ENCODE measurements at regions not wholly inside any gene's neighbourhood (a gene's known extent, or its start where the extent isn't known, plus 50 kb on each side); places are given as distances from the start of the nearest gene placed in this dataset.
A peak's percentile ranks its signal among the peaks of the same experiment; 100 is the strongest.
"Not testable (repeated sequence)": the region's sequence is repeated elsewhere in the genome, so short reads cannot be mapped to it uniquely, and the experiment has no call there.

GRCh38 chr1:173300061-173301044 is 93.2 kb upstream of the TNFSF4 start:
- DNase-seq, result no peak

- no peak for DNase-seq
These were observed 94.4 kb upstream of the TNFSF4 start for GRCh38 chr1:173301507-173301906.

GRCh38 chr1:173302366-173302765 is 95.2 kb upstream of the TNFSF4 start:
- no peak for DNase-seq

- DNase-seq, result no peak
These were observed 96.0 kb upstream of the TNFSF4 start for GRCh38 chr1:173302890-173303829.

GRCh38 chr1:173303984-173304383 is 96.9 kb upstream of the TNFSF4 start:
- no peak for DNase-seq

- no peak for DNase-seq
These were observed 97.5 kb upstream of the TNFSF4 start for GRCh38 chr1:173304529-173305227.

- DNase-seq, result no peak
These were observed 100.7 kb upstream of the TNFSF4 start for GRCh38 chr1:173307845-173308244.

- DNase-seq, result no peak
These were observed 107.5 kb upstream of the TNFSF4 start for GRCh38 chr1:173314656-173315055.

- DNase-seq, result no peak
These were observed 108.2 kb upstream of the TNFSF4 start for GRCh38 chr1:173315296-173315695.

- no peak for DNase-seq
These were observed 111.7 kb upstream of the TNFSF4 start for GRCh38 chr1:173318788-173319187.

- DNase-seq, result not testable (repeated sequence)
These were observed 117.2 kb upstream of the TNFSF4 start for GRCh38 chr1:173324352-173324751.

- not testable (repeated sequence) for DNase-seq
These were observed 120.9 kb upstream of the TNFSF4 start for GRCh38 chr1:173327987-173328386.

GRCh38 chr1:173328961-173329360 is 121.8 kb upstream of the TNFSF4 start:
- DNase-seq, result no peak

- peak in 1 of 2 experiments; percentile 3 for DNase-seq
These were observed 122.6 kb upstream of the TNFSF4 start for GRCh38 chr1:173329726-173330125.

GRCh38 chr1:173330149-173330951 is 123.2 kb upstream of the TNFSF4 start:
- DNase-seq, result peak; percentile 71 to 73

GRCh38 chr1:173330952-173331548 is 123.9 kb upstream of the TNFSF4 start:
- DNase-seq, result peak; percentile 7 to 10

GRCh38 chr1:173332026-173332425 is 124.9 kb upstream of the TNFSF4 start:
- DNase-seq, result no peak

- DNase-seq, result no peak
These were observed 126.5 kb upstream of the TNFSF4 start for GRCh38 chr1:173333581-173333980.

- no peak for DNase-seq
These were observed 130.0 kb upstream of the TNFSF4 start for GRCh38 chr1:173337126-173337525.

GRCh38 chr1:173341307-173341706 is 134.2 kb upstream of the TNFSF4 start:
- no peak for DNase-seq

GRCh38 chr1:173341971-173342370 is 134.8 kb upstream of the TNFSF4 start:
- DNase-seq, result no peak

Data from AML-193 (cell line).